ENCODE measurements at regions not wholly inside any gene's neighbourhood (a gene's known extent, or its start where the extent isn't known, plus 50 kb on each side); places are given as distances from the start of the nearest gene placed in this dataset.
A peak's percentile ranks its signal among the peaks of the same experiment; 100 is the strongest.

- H3K4me1 ChIP-seq (ENCODE audit: control insufficient read depth, insufficient read depth, low read length) = no peaks in the 10 kb centered on the region
- BruUV-seq (replicated peaks) = no TSS peak
- ChIA-PET SMC1A (ENCODE audit: uncharacterized antibody, unreplicated experiment) (no interaction called here), RAD21 (ENCODE audit: unreplicated experiment) (no interaction called here), POLR2A (no interaction called here), CTCF (interaction anchor here (0.5 to 1.6 kb wide), 13 partner anchors 8 to 613 kb away, joined by 3 to 6 read pairs (median 5); no protein-coding TSS in a partner anchor)
- H3K9me3 ChIP-seq (replicated peaks; ENCODE audit: control insufficient read depth, insufficient read depth, low read length) = no peaks in the 10 kb centered on the region
- no peak overlapping the region for H3K4me2 ChIP-seq (ENCODE audit: control insufficient read depth, insufficient read depth)
- no peaks in the 10 kb centered on the region for H4K20me1 ChIP-seq (ENCODE audit: control insufficient read depth, insufficient read depth)
- H2AFZ ChIP-seq (ENCODE audit: control insufficient read depth, low read depth, low read length) = no peak overlapping the region
- DNase-seq (ENCODE audit: low read depth, low spot score) (no peak), FAIRE-seq (peak; percentile 66), ATAC-seq (peak; percentile 89)
- in situ Hi-C loops (cut with MboI) = no loop called here
- no peak overlapping the region for H3K27ac ChIP-seq (ENCODE audit: control insufficient read depth, insufficient read depth)
- H3K27me3 ChIP-seq (replicated peaks in 1 of 2; ENCODE audit: control insufficient read depth in 2 of 2, insufficient read depth in 2 of 2, low read length in 1 of 2) = no peaks in the 10 kb centered on the region; a peak in 1 of 4 replicates
- no peak overlapping the region for H3K9ac ChIP-seq (ENCODE audit: control insufficient read depth, insufficient read depth, low read length)
- H3K79me2 ChIP-seq (ENCODE audit: control insufficient read depth, insufficient read depth, low read length) = no peaks in the 10 kb centered on the region
- WGBS (ENCODE audit: insufficient coverage, insufficient replicate concordance, low lambda C conversion rate, missing lambda C conversion rate) = 13% methylated on average over 3 of the region's 3 CpGs
- no peak overlapping the region for H3K4me3 ChIP-seq
- H3K36me3 ChIP-seq (ENCODE audit: control insufficient read depth in 2 of 2, insufficient read depth in 2 of 2, low read length in 1 of 2) = no peaks in the 10 kb centered on the region
- intact Hi-C loops (cut with micrococcal nuclease; ENCODE audit: unreplicated experiment) = loop anchor here (5.0 kb wide), 1 partner anchor 55 kb away; no protein-coding TSS in a partner anchor
- peak; percentile 42 for TF ChIP-seq RAD21 (IDR thresholded peaks at IDR 0.05; ENCODE audit: insufficient read depth, low read depth, low read length)
- peak; percentile 18; the same call in 1 of the 2 replicates for TF ChIP-seq SMC3 (IDR thresholded peaks at IDR 0.05; ENCODE audit: borderline replicate concordance, low read length)
- TF ChIP-seq, protein P1, sequence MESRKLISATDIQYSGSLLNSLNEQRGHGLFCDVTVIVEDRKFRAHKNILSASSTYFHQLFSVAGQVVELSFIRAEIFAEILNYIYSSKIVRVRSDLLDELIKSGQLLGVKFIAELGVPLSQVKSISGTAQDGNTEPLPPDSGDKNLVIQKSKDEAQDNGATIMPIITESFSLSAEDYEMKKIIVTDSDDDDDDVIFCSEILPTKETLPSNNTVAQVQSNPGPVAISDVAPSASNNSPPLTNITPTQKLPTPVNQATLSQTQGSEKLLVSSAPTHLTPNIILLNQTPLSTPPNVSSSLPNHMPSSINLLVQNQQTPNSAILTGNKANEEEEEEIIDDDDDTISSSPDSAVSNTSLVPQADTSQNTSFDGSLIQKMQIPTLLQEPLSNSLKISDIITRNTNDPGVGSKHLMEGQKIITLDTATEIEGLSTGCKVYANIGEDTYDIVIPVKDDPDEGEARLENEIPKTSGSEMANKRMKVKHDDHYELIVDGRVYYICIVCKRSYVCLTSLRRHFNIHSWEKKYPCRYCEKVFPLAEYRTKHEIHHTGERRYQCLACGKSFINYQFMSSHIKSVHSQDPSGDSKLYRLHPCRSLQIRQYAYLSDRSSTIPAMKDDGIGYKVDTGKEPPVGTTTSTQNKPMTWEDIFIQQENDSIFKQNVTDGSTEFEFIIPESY (IDR thresholded peaks at IDR 0.05) = no peak
- no peak for TF ChIP-seq RELA (IDR thresholded peaks at IDR 0.05; ENCODE audit: borderline replicate concordance, partially characterized antibody)
- TF ChIP-seq MAX (IDR thresholded peaks at IDR 0.05; ENCODE audit: low read depth, low read length) = no peak
- TF ChIP-seq CEBPB (IDR thresholded peaks at IDR 0.05; ENCODE audit: borderline replicate concordance in 1 of 2, low read depth in 2 of 2, low read length in 2 of 2) = no peak
- TF ChIP-seq, protein P2, sequence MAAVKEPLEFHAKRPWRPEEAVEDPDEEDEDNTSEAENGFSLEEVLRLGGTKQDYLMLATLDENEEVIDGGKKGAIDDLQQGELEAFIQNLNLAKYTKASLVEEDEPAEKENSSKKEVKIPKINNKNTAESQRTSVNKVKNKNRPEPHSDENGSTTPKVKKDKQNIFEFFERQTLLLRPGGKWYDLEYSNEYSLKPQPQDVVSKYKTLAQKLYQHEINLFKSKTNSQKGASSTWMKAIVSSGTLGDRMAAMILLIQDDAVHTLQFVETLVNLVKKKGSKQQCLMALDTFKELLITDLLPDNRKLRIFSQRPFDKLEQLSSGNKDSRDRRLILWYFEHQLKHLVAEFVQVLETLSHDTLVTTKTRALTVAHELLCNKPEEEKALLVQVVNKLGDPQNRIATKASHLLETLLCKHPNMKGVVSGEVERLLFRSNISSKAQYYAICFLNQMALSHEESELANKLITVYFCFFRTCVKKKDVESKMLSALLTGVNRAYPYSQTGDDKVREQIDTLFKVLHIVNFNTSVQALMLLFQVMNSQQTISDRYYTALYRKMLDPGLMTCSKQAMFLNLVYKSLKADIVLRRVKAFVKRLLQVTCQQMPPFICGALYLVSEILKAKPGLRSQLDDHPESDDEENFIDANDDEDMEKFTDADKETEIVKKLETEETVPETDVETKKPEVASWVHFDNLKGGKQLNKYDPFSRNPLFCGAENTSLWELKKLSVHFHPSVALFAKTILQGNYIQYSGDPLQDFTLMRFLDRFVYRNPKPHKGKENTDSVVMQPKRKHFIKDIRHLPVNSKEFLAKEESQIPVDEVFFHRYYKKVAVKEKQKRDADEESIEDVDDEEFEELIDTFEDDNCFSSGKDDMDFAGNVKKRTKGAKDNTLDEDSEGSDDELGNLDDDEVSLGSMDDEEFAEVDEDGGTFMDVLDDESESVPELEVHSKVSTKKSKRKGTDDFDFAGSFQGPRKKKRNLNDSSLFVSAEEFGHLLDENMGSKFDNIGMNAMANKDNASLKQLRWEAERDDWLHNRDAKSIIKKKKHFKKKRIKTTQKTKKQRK (IDR thresholded peaks at IDR 0.05; ENCODE audit: low read depth, low read length) = no peak
- TF ChIP-seq, protein P3, sequence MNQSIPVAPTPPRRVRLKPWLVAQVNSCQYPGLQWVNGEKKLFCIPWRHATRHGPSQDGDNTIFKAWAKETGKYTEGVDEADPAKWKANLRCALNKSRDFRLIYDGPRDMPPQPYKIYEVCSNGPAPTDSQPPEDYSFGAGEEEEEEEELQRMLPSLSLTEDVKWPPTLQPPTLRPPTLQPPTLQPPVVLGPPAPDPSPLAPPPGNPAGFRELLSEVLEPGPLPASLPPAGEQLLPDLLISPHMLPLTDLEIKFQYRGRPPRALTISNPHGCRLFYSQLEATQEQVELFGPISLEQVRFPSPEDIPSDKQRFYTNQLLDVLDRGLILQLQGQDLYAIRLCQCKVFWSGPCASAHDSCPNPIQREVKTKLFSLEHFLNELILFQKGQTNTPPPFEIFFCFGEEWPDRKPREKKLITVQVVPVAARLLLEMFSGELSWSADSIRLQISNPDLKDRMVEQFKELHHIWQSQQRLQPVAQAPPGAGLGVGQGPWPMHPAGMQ (IDR thresholded peaks at IDR 0.05; ENCODE audit: borderline replicate concordance) = no peak
- TF ChIP-seq, protein P4, sequence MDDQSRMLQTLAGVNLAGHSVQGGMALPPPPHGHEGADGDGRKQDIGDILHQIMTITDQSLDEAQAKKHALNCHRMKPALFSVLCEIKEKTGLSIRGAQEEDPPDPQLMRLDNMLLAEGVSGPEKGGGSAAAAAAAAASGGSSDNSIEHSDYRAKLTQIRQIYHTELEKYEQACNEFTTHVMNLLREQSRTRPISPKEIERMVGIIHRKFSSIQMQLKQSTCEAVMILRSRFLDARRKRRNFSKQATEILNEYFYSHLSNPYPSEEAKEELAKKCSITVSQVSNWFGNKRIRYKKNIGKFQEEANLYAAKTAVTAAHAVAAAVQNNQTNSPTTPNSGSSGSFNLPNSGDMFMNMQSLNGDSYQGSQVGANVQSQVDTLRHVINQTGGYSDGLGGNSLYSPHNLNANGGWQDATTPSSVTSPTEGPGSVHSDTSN (IDR thresholded peaks at IDR 0.05; ENCODE audit: insufficient replicate concordance, low read depth, low read length) = no peak
- TF ChIP-seq CTCF (IDR thresholded peaks at IDR 0.05 in 2 of 3, conservative IDR thresholded peaks at IDR 0.05 in 1 of 3; ENCODE audit: control insufficient read depth in 2 of 3, extremely low read depth in 1 of 3, insufficient read depth in 1 of 3, low read depth in 3 of 3, low read length in 3 of 3) = peak; percentile 37 to 43 (median 43); a peak in 5 of 6 replicates
- no peak for TF ChIP-seq ETV6 (conservative IDR thresholded peaks at IDR 0.05 in 1 of 2, IDR thresholded peaks at IDR 0.05 in 1 of 2; ENCODE audit: borderline replicate concordance in 1 of 2, low read depth in 1 of 2)
Observed at GRCh38 chr14:22047115-22047514, 373.5 kb upstream of the OR4E1 start.
